CD8-positive, alpha-beta memory T cell (primary cell): ENCODE measurements at regions not wholly inside any gene's neighbourhood (a gene's known extent, or its start where the extent isn't known, plus 50 kb on each side); places are given as distances from the start of the nearest gene placed in this dataset.

Source experiments
- CTCF ChIA-PET: fragments of 350-600 bp; sonication (Branson Sonifier 250); formaldehyde crosslinking; loops from one replicate; lab custom pipeline; 2021; ENCODE audit warnings: antibody characterized with exemption; lab: Charles Lee
- POLR2A ChIA-PET: fragments of 350-600 bp; sonication (Branson Sonifier 250); formaldehyde crosslinking; loops from one replicate; lab custom pipeline; 2021; ENCODE audit warnings: antibody characterized with exemption; lab: Charles Lee
- DNase-seq, 5 donors: peaks; one replicate each; pipeline versions ENCODE4 v3.0.0 to v3.0.0-alpha.2; 2020 to 2022; ENCODE audit warnings: mixed read lengths in 1 of 5
- H3K27ac ChIP-seq: one replicate; pipeline ENCODE4 v1.7.0; 2013; ENCODE audit warnings: low read depth, mild to moderate bottlenecking, low read length, moderate library complexity
- H3K27me3 ChIP-seq: 2 replicates; pipeline ENCODE4 v1.7.0; 2013; ENCODE audit warnings: low read length, mild to moderate bottlenecking; ENCODE audit not compliant: insufficient read depth, poor library complexity, severe bottlenecking
- H3K36me3 ChIP-seq: 2 replicates; pipeline ENCODE4 v1.7.0; 2013; ENCODE audit warnings: mild to moderate bottlenecking, low read length, moderate library complexity; ENCODE audit not compliant: insufficient read depth
- H3K4me1 ChIP-seq: 2 replicates; pipeline ENCODE4 v1.7.0; 2013; ENCODE audit warnings: mild to moderate bottlenecking, low read length, moderate library complexity; ENCODE audit not compliant: insufficient read depth
- H3K4me3 ChIP-seq: 2 replicates; pipeline ENCODE4 v1.7.0; 2013; ENCODE audit warnings: mild to moderate bottlenecking, low read length
- H3K9me3 ChIP-seq: 2 replicates; pipeline ENCODE4 v1.7.0; 2013; ENCODE audit warnings: mild to moderate bottlenecking, low read length
- H3K27ac Mint-ChIP-seq, 8 donors: one replicate each; pipeline ENCODE4 v1.8.0; 2020 to 2021; ENCODE audit warnings: mixed read lengths in 8 of 8, mild to moderate bottlenecking in 6 of 8, inconsistent platforms in 3 of 8, moderate library complexity in 3 of 8
- H3K27me3 Mint-ChIP-seq, 2 donors: one replicate each; pipeline ENCODE4 v1.8.0; 2020 to 2021; ENCODE audit warnings: mixed read lengths in 2 of 2, mild to moderate bottlenecking in 1 of 2, moderate library complexity in 1 of 2
- H3K36me3 Mint-ChIP-seq, 3 donors: one replicate each; pipeline ENCODE4 v1.8.0; 2020 to 2021; ENCODE audit warnings: mixed read lengths in 3 of 3, inconsistent platforms in 1 of 3, mild to moderate bottlenecking in 1 of 3
- H3K4me1 Mint-ChIP-seq, 3 donors: one replicate each; pipeline ENCODE4 v1.8.0; 2020 to 2021; ENCODE audit warnings: mixed read lengths in 3 of 3, inconsistent platforms in 1 of 3, mild to moderate bottlenecking in 1 of 3
- H3K4me3 Mint-ChIP-seq, 7 donors: one replicate each; pipeline ENCODE4 v1.8.0; 2020 to 2021; ENCODE audit warnings: mixed read lengths in 7 of 7, mild to moderate bottlenecking in 6 of 7, moderate library complexity in 4 of 7, inconsistent platforms in 2 of 7
- H3K9me3 Mint-ChIP-seq, 5 donors: one replicate each; pipeline ENCODE4 v1.8.0; 2020 to 2022; ENCODE audit warnings: mixed read lengths in 5 of 5, mild to moderate bottlenecking in 3 of 5, moderate library complexity in 2 of 5, inconsistent platforms in 1 of 5

GRCh38 chr14:25122843-25123242, 72.9 kb upstream of the STXBP6 start:
- H3K27ac Mint-ChIP-seq: no peak overlapping the region
- no peak for DNase-seq
- H3K27me3 Mint-ChIP-seq: peaks cover under 1 to 3% of the 10 kb centered on the region in 2 donors
- Histone ChIP-seq H3K27me3 (no peaks in the 10 kb centered on the region), H3K36me3 (no peaks in the 10 kb centered on the region), H3K4me3 (no peak overlapping the region), H3K27ac (no peak overlapping the region), H3K4me1 (no peaks in the 10 kb centered on the region), H3K9me3 (no peaks in the 10 kb centered on the region)
- CTCF ChIA-PET: no interaction called here
- no peaks in the 10 kb centered on the region for H3K4me1 Mint-ChIP-seq
- H3K36me3 Mint-ChIP-seq: no peaks in the 10 kb centered on the region
- POLR2A ChIA-PET: no interaction called here
- no peak overlapping the region for H3K4me3 Mint-ChIP-seq
- H3K9me3 Mint-ChIP-seq: no peaks in the 10 kb centered on the region

GRCh38 chr14:25122211-25122610, 72.3 kb upstream of the STXBP6 start:
- Histone ChIP-seq H3K4me1 (no peaks in the 10 kb centered on the region), H3K27ac (no peak overlapping the region), H3K4me3 (no peak overlapping the region), H3K9me3 (no peaks in the 10 kb centered on the region), H3K36me3 (no peaks in the 10 kb centered on the region), H3K27me3 (no peaks in the 10 kb centered on the region)
- CTCF ChIA-PET: no interaction called here
- H3K4me1 Mint-ChIP-seq: no peaks in the 10 kb centered on the region
- POLR2A ChIA-PET: no interaction called here
- H3K27ac Mint-ChIP-seq: no peak overlapping the region
- H3K36me3 Mint-ChIP-seq: no peaks in the 10 kb centered on the region
- no peaks in the 10 kb centered on the region for H3K9me3 Mint-ChIP-seq
- no peak for DNase-seq
- H3K4me3 Mint-ChIP-seq: no peak overlapping the region
- H3K27me3 Mint-ChIP-seq: peaks cover 0 to 3% of the 10 kb centered on the region in 2 donors

GRCh38 chr14:25121337-25122129, 71.6 kb upstream of the STXBP6 start:
- Mint-ChIP-seq H3K27ac (no peak overlapping the region), H3K4me1 (no peaks in the 10 kb centered on the region), H3K36me3 (no peaks in the 10 kb centered on the region), H3K27me3 (peaks cover 0 to 3% of the 10 kb centered on the region in 2 donors), H3K4me3 (no peak overlapping the region), H3K9me3 (no peaks in the 10 kb centered on the region)
- H3K4me3 ChIP-seq: no peak overlapping the region
- no peak for DNase-seq
- no peaks in the 10 kb centered on the region for H3K36me3 ChIP-seq
- POLR2A ChIA-PET: no interaction called here
- no peak overlapping the region for H3K27ac ChIP-seq
- no peaks in the 10 kb centered on the region for H3K4me1 ChIP-seq
- no peaks in the 10 kb centered on the region for H3K9me3 ChIP-seq
- H3K27me3 ChIP-seq: no peaks in the 10 kb centered on the region
- CTCF ChIA-PET: no interaction called here

GRCh38 chr14:25120261-25120660, 70.3 kb upstream of the STXBP6 start:
- Mint-ChIP-seq H3K4me3 (no peak overlapping the region), H3K27me3 (peaks cover 4 to 5% of the 10 kb centered on the region in 2 donors), H3K4me1 (no peaks in the 10 kb centered on the region), H3K27ac (no peak overlapping the region), H3K9me3 (no peaks in the 10 kb centered on the region), H3K36me3 (no peaks in the 10 kb centered on the region)
- Histone ChIP-seq H3K4me1 (no peaks in the 10 kb centered on the region), H3K36me3 (no peaks in the 10 kb centered on the region), H3K9me3 (no peaks in the 10 kb centered on the region), H3K27ac (no peak overlapping the region), H3K4me3 (no peak overlapping the region), H3K27me3 (no peaks in the 10 kb centered on the region)
- DNase-seq: no peak
- POLR2A ChIA-PET: no interaction called here
- CTCF ChIA-PET: no interaction called here

GRCh38 chr14:25118671-25119070, 68.7 kb upstream of the STXBP6 start:
- H3K4me1 Mint-ChIP-seq: no peaks in the 10 kb centered on the region
- POLR2A ChIA-PET: no interaction called here
- CTCF ChIA-PET: interaction anchor here (1.4 kb wide), 1 partner anchor 14 kb away, joined by 5 read pairs; no protein-coding TSS in a partner anchor

GRCh38 chr14:25117342-25117741, 67.4 kb upstream of the STXBP6 start:
- Histone ChIP-seq H3K4me1 (no peaks in the 10 kb centered on the region), H3K27me3 (no peaks in the 10 kb centered on the region), H3K27ac (no peak overlapping the region), H3K9me3 (no peaks in the 10 kb centered on the region), H3K36me3 (no peaks in the 10 kb centered on the region), H3K4me3 (no peak overlapping the region)
- ChIA-PET POLR2A (no interaction called here), CTCF (interaction anchor here (1.4 kb wide), 1 partner anchor 16 kb away, joined by 5 read pairs; no protein-coding TSS in a partner anchor)
- Mint-ChIP-seq H3K36me3 (no peaks in the 10 kb centered on the region), H3K4me1 (no peaks in the 10 kb centered on the region), H3K27me3 (peaks cover 3 to 29% of the 10 kb centered on the region in 2 donors), H3K9me3 (peaks cover 0 to 2% (median 0%) of the 10 kb centered on the region in 5 donors), H3K4me3 (no peak overlapping the region), H3K27ac (no peak overlapping the region)
- DNase-seq: no peak

More at GRCh38 chr14:25118671-25119070, 68.7 kb upstream of the STXBP6 start:
- Histone ChIP-seq H3K36me3 (no peaks in the 10 kb centered on the region), H3K9me3 (no peaks in the 10 kb centered on the region), H3K27me3 (no peaks in the 10 kb centered on the region), H3K27ac (no peak overlapping the region), H3K4me1 (no peaks in the 10 kb centered on the region), H3K4me3 (no peak overlapping the region)
- Mint-ChIP-seq H3K27me3 (peaks cover 2 to 19% of the 10 kb centered on the region in 2 donors), H3K9me3 (peaks cover 0 to 2% (median 0%) of the 10 kb centered on the region in 5 donors), H3K27ac (no peak overlapping the region), H3K36me3 (no peaks in the 10 kb centered on the region), H3K4me3 (no peak overlapping the region)
- DNase-seq: no peak

GRCh38 chr14:25116607-25117006, 66.7 kb upstream of the STXBP6 start:
- no peak overlapping the region for H3K4me3 ChIP-seq
- no peaks in the 10 kb centered on the region for H3K9me3 ChIP-seq
- Mint-ChIP-seq H3K9me3 (peaks cover 0 to 2% (median 0%) of the 10 kb centered on the region in 5 donors), H3K4me3 (no peak overlapping the region), H3K27ac (no peak overlapping the region), H3K36me3 (no peaks in the 10 kb centered on the region), H3K27me3 (peaks cover 3 to 29% of the 10 kb centered on the region in 2 donors), H3K4me1 (no peaks in the 10 kb centered on the region)
- no peaks in the 10 kb centered on the region for H3K4me1 ChIP-seq
- CTCF ChIA-PET: no interaction called here
- H3K36me3 ChIP-seq: no peaks in the 10 kb centered on the region
- DNase-seq: no peak
- POLR2A ChIA-PET: no interaction called here
- no peak overlapping the region for H3K27ac ChIP-seq
- H3K27me3 ChIP-seq: no peaks in the 10 kb centered on the region

GRCh38 chr14:25113394-25113793, 63.4 kb upstream of the STXBP6 start:
- Histone ChIP-seq H3K36me3 (no peaks in the 10 kb centered on the region), H3K4me1 (no peaks in the 10 kb centered on the region), H3K27me3 (no peaks in the 10 kb centered on the region), H3K4me3 (no peak overlapping the region), H3K27ac (no peak overlapping the region), H3K9me3 (no peaks in the 10 kb centered on the region)
- no peak overlapping the region for H3K27ac Mint-ChIP-seq
- H3K9me3 Mint-ChIP-seq: peaks cover 0 to 2% (median 0%) of the 10 kb centered on the region in 5 donors
- no peaks in the 10 kb centered on the region for H3K4me1 Mint-ChIP-seq
- no peak for DNase-seq
- H3K27me3 Mint-ChIP-seq: peaks cover 8 to 37% of the 10 kb centered on the region in 2 donors
- POLR2A ChIA-PET: no interaction called here
- no peak overlapping the region for H3K4me3 Mint-ChIP-seq
- CTCF ChIA-PET: no interaction called here
- H3K36me3 Mint-ChIP-seq: no peaks in the 10 kb centered on the region
